GM19468 (cell line): ENCODE measurements at regions not wholly inside any gene's neighbourhood (a gene's known extent, or its start where the extent isn't known, plus 50 kb on each side); places are given as distances from the start of the nearest gene placed in this dataset.

ENCODE experiments used
- ATAC-seq: cut with Tn5 transposase; IDR thresholded peaks from one replicate; pipeline ENCODE4 v1.9.1; 2021; ENCODE audit warnings: mild to moderate bottlenecking, moderate library complexity, moderate number of reproducible peaks; ENCODE audit not compliant: unreplicated experiment; ENCODE audit errors: extremely low read depth

DNA sequence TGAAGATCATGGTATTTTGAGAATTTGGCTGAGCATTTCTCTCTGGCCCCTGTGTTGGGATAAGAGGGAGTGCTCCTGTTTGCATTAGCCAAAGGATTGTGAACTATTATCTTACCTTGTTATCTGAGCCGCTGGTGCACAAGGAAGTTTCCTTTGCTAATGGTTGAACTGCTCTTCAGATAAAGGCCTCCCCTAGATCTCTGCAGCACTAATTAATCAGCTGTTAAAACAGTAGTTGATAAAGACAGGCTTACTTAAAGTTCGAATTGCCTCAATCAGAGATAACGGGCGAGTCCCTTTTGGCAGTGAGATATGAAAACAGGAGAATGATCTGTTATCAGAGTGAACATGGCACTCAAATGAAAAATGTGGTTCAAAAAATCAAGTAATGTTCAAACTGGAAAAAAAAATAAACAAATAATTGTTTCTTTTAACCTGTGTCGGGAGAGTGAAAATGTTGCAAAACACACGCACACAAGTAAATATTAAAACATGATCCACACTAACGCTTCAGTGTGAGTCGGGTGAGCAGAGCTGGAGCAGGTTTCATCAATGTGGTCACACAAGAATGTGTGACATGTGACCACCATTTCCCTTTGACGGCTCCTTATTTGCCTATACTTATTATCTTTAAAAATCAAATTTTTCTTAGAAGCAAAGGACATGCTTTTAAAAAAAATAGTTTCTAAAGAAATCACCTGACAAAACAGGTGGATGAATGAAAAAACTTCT lies 469.1 kb downstream of the SOX2 start:
- ATAC-seq, result no peak

DNA sequence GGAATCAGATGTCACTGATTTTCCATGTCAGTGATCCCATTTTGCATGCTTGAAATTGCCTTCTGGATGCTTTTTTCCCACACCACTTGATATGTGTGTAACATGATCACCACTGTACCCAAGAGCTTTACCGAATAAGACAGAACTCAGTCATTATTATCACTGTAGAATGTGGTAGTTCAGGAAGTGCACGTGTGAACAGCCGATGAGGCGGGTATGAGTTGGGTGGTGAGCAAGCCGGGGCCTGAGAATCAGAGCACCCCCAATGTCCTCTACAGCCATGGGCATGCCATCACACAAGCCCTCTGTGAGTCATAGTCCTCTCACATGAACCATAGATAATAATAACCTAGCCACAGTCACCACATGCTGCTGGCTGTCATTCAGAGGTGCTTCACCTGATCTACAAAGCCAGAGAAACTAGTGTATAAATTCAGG lies 470.8 kb downstream of the SOX2 start:
- ATAC-seq, result no peak

DNA sequence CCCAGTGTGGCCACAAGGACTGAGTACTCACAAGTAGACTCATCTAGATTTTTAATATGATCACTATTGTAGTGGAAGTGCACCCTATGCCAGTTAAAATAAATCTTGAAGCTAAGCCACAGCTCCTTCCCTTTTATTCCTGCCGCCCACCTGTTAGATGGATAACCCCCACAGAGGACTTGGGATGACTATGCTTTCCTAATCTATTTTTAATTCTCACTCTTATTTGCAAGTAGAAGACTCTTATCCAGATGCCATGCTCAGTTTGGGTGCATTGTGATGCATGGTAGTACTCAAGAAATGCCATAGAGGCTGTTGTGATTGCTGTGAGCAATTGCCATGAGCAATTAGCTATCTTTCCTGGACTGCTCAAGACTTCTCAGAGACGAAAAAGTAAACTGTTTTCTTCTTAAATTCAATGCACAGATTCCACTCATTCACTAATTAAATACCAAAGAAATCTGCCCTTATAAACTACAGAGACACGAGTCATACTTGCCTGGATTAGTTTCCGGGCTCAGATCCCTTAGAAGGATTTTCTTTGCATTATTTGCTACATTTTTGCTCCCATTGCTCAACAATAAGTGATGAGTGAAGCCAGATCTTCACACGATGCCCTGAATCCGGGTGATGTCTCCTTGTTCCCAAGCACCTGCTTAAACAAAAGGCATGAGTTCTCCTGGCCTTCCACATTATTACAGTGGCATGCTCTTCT lies 472.1 kb downstream of the SOX2 start:
- ATAC-seq, result no peak

DNA sequence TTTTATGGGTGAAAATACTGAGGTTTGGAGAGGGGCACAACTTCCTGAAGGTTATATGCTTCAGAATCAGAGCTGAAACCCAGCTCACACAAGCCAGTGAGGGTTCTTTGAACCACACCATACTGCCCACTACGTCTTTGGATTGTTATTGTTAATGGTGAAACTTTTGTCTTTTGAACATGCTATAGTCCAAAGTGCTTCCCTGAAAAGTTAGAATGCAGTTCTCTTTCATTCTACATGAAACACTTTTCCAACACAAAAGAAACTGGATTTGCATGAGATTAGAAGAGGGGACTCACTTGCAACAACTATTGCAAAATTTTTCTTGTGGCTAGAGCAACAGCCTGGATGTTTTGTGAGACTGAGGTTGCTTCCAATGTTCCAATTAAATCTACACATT lies 473.6 kb downstream of the SOX2 start:
- no peak for ATAC-seq

DNA sequence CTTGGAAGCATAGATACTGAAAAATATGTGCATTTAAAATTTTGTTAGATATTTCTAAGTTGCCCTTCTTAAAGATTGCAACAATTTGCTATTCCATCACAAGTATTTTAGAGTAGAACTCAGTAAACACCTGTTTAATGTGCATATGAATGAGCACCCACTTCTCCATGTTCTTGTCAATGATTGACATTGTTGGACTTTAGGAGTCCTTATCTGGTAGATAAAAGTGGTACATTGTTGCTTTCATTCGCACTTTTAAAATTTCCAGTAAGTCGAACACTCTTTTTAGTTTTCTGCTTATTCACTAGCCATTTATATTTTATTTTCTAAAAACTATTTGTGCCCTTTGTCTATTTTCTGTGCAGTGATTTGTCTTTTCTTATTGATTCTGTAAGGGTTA lies 478.3 kb downstream of the SOX2 start:
- ATAC-seq, result no peak

DNA sequence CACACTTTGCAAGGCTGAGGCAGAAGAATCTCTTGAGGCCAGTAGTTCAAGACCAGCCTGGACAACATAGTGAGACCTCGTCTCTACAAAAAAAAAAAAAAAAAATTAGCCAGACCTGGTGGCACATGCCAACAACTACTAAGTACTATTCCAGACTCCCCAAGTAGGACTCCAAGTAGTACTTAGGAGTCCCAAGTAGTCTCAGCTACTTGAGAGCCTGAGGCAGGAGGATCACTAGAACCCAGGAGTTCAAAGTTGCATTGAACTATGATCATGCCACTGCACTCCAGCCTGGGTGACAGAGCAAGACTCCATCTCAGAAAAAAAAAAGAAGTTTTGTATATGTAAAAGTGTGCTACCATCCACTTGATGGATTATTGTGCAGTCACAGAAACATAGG lies 486.6 kb downstream of the SOX2 start:
- no peak for ATAC-seq

DNA sequence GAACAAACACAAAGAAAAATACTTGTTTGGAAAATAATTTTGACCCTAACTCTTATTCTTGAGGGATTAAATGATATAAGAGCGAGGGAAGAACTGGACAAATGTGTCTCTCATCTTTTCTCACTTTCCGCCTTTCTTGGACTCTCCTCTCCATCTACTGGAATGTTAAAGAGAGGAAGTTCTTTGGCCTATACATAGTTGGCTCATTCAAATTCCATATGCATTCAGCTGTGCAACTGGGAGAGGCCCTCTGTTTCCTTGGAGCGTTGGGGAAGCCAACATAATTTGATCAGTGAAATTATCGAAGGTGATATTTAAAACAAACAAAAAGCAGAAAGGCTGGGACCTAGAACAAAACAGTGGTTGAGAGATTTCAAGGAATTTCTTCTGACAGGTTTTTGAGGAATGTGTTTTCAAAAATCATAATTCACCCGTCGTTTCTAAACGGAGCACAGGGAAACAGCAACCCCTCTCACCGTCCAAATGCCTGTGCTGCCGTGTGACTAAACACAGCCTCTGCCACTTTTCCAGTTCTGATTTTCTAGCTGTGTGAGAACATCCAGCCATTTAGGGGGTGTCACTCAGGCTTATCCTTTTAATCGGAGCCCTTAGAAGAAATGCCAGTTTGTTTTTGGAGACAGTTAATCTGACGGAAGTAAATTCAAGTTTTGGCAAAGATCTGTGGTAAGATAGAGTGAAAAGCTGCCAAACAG lies 489.9 kb downstream of the SOX2 start:
- no peak for ATAC-seq

DNA sequence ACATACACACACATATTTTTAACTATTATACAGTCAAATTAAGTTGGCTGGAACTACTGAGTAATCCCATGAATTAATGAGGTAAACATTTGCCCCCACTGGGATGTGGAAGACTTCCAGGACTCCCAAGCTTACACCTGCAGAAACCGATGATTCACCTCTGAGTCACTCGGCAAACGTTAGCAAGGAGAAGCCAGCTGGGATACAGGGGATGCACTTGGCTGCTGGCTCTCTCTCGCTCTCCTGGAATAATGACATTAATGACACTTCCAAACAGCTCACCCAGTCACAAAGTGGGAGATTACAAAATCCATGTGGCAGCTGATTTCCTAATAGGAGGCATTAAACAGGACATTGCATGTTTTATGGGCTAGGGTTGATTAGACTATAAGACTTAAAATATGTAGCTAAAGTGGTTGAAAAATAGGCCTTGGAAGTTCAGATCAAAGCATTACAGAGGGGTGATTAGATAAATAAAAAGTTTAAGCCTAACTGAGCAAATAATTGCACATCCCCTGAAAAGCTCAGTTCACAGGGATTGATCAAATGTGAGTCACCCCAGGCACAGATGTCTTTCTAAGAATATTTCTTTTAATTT lies 500.9 kb downstream of the SOX2 start:
- no peak for ATAC-seq

DNA sequence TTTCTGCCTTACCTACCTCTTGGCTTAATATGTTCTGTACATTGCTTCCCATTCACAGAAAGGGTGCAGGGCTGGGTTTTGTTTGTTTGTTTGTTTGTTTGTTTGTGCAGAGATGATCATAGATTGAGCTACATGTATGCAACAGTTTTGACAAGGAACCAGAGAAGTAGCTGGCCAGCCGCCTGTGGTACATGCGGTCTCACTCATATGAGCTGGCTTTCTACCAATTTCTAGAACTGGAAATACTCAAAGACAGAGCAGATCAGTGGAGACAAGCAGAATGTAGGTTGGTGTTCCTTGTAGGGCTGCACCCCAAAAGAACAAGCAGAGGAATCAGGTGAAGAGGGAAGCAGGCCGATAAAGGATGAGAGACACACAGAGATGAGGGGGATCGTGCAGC lies 502.7 kb downstream of the SOX2 start:
- no peak for ATAC-seq

DNA sequence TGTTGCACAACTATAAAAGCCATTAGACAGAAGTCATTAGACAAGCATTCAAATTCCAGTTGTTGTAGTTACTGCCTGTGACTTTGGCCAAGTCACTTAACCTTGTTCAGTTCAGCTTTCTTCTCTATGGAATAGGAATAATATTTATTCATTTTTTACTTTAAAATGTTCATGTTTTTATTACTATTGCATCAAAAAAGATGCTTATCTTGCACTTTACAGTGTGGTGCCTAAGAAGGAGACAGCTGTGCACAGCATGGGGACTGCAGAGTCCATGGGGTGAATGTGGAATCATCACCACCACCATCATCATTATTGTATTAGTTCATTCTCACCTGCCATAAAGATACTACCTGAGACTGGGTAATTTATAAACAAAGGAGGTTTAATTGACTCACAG lies 504.2 kb downstream of the SOX2 start:
- ATAC-seq, result no peak

DNA sequence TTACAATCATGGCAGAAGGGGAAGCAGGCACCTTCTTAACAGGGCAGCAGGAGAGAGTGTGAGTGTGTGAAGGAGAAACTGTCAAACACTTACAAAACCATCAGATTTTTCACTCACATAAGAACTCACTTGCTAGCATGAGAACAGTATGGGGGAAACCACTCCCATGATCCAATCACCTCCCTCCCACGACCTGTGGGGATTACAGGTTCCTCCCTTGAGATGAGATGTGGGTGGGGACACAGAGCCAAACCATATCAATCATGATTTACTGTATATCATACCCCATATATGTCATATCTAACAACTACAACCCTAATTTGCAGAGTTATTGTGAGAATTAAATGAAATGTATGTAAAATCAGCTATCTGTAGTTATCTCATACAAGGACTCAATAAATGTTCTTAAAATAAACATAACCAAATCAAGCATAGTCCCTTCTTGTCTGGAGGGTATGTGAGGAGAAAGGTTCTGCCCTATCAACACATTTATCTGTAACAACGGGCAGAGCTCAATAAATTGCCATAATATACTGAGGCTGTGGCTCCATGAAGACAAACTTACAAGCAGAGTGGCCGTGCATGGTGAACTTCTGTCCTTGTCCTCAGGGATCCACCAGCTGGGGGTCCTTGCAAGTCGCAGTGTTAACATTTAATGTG lies 504.7 kb downstream of the SOX2 start:
- no peak for ATAC-seq

DNA sequence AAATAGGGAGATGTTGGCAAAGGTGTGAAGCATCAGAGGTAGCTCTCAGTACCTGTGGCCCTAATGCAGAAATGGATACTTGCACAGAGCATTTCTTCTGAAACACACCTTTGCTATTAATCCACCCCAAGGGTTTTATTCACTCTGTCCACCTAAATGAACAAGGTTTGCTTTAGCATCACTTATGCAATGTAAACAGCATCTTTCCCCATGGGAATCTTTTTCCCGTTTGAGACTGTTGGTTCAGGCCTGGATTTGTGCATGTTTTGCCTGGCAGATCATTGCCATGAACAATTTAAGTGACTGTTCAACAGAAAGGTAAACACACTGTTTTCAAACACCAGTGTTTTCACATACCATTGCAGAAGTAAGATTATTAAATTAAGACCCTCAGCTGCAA lies 508.3 kb downstream of the SOX2 start:
- no peak for ATAC-seq

DNA sequence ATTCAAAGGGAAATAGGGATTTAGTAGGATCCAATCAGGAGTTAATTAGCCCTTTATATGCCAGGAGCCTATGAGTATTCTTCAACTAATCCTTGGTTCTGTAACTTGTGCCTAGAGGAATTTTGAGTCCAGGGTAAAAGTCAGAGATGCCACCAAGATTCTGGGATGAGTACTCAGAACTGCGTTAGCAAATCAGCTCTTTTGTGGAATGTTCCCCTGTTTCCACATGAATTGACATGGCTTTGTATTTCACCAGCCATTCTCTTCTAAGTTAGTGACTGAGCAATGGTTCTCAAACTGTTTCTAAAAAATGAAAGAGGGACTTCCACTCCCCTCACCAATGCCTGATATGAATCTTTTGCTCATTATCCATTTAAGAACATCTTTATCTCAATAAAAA lies 508.7 kb downstream of the SOX2 start:
- ATAC-seq, result no peak

DNA sequence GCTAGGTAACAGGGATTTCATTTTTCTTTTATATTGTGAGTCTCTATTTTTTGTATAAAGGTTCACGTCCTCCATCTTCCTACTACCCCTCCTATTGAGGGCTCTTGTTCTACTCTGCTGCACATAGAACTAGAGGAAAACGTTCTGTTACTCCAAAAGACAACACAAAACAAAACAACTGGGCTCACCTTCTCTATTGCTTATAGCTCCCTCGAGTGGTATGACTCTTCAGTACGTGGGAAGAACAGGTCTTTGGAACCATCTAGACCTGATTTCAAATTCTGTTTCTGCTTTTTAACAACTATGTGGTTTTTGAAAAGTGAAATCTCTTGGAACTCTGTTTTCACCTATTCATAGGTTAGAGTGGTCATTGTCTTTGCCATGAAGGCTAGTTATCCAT lies 515.3 kb downstream of the SOX2 start:
- ATAC-seq, result no peak

DNA sequence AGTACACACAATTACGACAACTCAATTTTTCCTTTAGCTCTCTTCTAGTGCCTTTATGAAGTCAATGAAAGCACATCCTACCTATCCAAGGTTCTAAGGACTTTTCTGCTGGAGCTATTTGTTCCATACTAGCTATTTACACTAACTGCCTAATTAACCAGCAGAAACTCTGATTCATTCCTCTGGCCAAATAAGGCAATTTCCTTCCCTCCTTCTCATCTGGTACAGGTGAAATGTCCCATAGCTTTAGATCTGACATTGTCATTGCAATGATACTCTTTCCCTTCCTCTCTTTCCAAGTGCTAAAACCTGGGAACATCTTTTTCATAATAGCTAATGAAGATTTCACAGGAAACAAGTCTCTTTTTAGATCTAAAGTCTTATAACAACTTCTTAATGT lies 521.7 kb downstream of the SOX2 start:
- no peak for ATAC-seq

DNA sequence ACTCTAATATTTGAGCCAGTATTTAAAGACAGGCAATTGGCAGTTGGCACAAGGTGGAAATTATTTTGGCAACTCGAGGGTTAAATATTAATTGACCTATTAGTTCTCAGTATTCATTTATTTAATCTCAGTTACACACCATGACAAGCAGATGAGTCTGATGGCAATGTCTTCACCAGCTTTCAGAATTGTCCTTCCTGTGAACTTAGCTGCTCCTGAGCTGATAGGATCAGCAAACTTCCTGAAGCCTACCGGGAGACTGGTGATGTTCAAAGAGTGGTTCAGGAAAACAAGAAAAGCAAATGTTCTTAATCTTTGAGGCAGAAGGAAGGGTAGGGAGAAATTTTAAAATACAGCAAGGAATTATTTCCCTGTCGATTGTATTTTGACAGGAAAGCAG lies 522.2 kb downstream of the SOX2 start:
- no peak for ATAC-seq

DNA sequence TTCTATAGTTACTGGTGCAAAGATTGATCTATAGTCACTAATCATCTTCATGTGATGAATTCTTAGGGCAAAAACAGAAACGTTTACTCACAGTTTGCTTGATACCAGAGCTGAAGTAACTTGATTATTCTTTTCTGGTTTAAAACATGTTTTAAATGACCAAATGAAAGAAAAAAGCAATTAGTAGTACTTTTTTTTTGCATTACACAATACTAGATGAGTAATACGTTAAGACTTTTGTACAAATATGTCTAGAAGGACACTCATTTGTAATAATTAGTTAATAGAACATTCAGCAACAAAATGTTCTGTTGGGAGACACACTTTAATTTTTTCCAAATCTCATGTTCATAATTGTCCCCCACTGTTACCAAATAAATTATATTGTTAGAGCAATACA lies 523.2 kb downstream of the SOX2 start:
- no peak for ATAC-seq

DNA sequence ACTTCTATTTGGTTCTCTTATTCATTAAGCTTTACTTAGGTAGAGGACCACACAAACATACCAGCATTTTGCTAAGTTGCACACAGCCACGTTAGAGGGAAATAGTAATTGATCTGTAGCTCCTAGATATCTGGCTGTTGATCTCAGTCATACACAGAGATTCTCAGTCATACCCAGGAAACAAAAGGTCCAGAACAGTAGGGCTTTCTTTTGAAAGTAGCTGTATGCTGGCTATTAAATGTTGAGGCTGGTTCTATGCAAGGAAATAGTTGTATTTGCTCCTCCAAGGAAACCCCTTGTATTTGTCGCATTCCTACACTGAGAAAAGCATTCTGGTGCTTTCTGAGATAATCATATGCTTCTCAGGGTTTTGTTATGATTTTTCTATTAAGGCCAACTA lies 523.8 kb downstream of the SOX2 start:
- no peak for ATAC-seq

DNA sequence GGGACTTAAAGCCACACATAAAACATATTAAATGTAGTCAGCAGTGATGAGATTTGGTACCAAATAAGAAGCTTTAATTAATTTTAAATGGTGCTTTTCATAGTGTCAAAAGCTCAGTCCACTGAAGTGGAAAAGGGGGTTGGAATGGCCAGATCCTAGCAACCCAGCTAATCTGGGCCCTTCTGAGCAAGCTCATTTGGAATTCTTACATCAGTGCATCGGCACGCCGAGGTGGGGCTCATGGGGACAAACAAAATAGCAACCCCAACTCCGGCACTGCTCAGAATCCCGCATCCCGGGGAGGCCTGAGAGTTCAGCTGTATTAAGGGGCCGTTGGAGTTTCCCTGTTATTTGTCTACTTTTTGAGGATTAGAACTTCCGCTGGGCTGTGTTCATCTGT lies 526.4 kb downstream of the SOX2 start:
- ATAC-seq, result no peak

DNA sequence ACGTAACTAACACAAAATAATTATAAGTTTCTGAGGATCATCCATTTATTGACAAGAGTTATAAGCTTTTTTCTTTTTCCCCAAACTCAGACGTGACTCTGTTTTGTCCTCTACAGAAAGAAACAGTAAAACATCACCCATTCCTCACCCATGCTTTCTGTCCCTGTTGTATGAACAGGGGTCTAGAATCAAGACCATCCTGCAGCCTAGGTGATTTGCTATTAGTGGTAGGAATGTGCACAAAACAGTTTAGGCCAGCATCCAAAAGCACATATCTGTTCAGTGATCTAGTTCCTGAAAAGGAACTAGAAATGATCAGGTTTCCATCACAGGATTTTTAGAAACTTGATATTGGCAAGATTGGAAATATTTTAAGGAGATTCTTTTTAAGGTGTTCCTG lies 527.6 kb downstream of the SOX2 start:
- ATAC-seq, result no peak

DNA sequence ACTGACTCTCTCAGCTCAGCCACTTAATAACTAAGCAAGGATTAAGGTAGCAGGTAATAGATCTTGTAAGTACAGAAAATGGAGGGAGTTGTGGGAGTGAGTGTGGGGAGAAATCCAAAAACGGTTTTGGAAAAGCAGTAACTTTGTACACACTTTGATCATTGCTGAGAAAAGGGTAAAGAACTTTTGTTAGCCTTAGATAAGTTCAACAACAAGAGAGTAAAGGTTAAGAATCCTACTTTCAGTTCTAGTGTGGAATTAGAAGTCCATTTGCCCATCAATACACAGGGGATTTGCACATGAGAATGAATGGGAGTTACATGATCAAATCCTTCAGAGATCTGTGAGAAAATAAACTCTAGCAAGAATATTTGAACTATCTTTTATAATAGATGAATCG lies 528.7 kb downstream of the SOX2 start:
- ATAC-seq, result no peak
